Astrocyte (in vitro differentiated cells and primary cell): ENCODE measurements at regions not wholly inside any gene's neighbourhood (a gene's known extent, or its start where the extent isn't known, plus 50 kb on each side); places are given as distances from the start of the nearest gene placed in this dataset.

Source experiments
- DNase-seq: peaks from one replicate; pipeline ENCODE4 v3.0.0-alpha.2; 2010; ENCODE audit warnings: low read depth
- FAIRE-seq: peaks from 2 replicates; lab custom pipeline; 2011; peaks lifted over from hg19 to GRCh38; lab: Jason Lieb, UNC
- H2AFZ ChIP-seq: 2 replicates; pipeline ENCODE4 v1.6.0; 2012; ENCODE audit warnings: low read depth, low read length, inconsistent platforms
- H3K27ac ChIP-seq: 2 replicates; pipeline ENCODE4 v1.5.1; 2011; ENCODE audit warnings: low read depth, low read length, inconsistent platforms
- H3K27me3 ChIP-seq: 2 replicates; pipeline ENCODE4 v1.6.0; 2011; ENCODE audit warnings: low read length, inconsistent platforms; ENCODE audit not compliant: insufficient read depth
- H3K36me3 ChIP-seq: 2 replicates; pipeline ENCODE4 v1.5.1; 2011; ENCODE audit warnings: low read length, inconsistent platforms; ENCODE audit not compliant: insufficient read depth
- H3K4me1 ChIP-seq: 2 replicates; pipeline ENCODE4 v1.5.1; 2011; ENCODE audit warnings: low read length, inconsistent platforms; ENCODE audit not compliant: insufficient read depth
- H3K4me2 ChIP-seq: 2 replicates; pipeline ENCODE4 v1.6.0; 2012; ENCODE audit warnings: low read length, inconsistent platforms
- H3K4me3 ChIP-seq: 2 replicates; pipeline ENCODE4 v1.5.1; 2011; ENCODE audit warnings: low read depth, mild to moderate bottlenecking, low read length, inconsistent platforms; ENCODE audit not compliant: insufficient read depth
- H3K79me2 ChIP-seq: 2 replicates; pipeline ENCODE4 v1.6.0; 2012; ENCODE audit warnings: mild to moderate bottlenecking, low read length, inconsistent platforms; ENCODE audit not compliant: insufficient read depth
- H3K9ac ChIP-seq: 2 replicates; pipeline ENCODE4 v1.6.0; 2012; ENCODE audit warnings: mild to moderate bottlenecking, low read length, inconsistent platforms
- H3K9me3 ChIP-seq: 2 replicates; pipeline ENCODE4 v1.5.1; 2012; ENCODE audit warnings: low read depth, mild to moderate bottlenecking, low read length, inconsistent platforms; ENCODE audit not compliant: insufficient read depth
- H4K20me1 ChIP-seq: 2 replicates; pipeline ENCODE4 v1.6.0; 2012; ENCODE audit warnings: low read length, inconsistent platforms; ENCODE audit not compliant: insufficient read depth
- H3K27ac Mint-ChIP-seq: one replicate; pipeline ENCODE4 v1.8.0; 2021; ENCODE audit warnings: mild to moderate bottlenecking, mixed read lengths; ENCODE audit not compliant: unreplicated experiment
- H3K27me3 Mint-ChIP-seq: one replicate; pipeline ENCODE4 v1.8.0; 2021; ENCODE audit warnings: low read depth, mixed read lengths; ENCODE audit not compliant: unreplicated experiment
- H3K36me3 Mint-ChIP-seq: one replicate; pipeline ENCODE4 v1.8.0; 2021; ENCODE audit warnings: low read depth, mixed read lengths; ENCODE audit not compliant: unreplicated experiment
- H3K4me1 Mint-ChIP-seq: one replicate; pipeline ENCODE4 v1.8.0; 2021; ENCODE audit warnings: low read depth, mixed read lengths; ENCODE audit not compliant: unreplicated experiment
- H3K4me3 Mint-ChIP-seq: one replicate; pipeline ENCODE4 v1.8.0; 2021; ENCODE audit warnings: mild to moderate bottlenecking, moderate library complexity, mixed read lengths; ENCODE audit not compliant: unreplicated experiment
- H3K9me3 Mint-ChIP-seq: one replicate; pipeline ENCODE4 v1.8.0; 2021; ENCODE audit warnings: mild to moderate bottlenecking, mixed read lengths; ENCODE audit not compliant: unreplicated experiment
- EZH2 ChIP-seq: IDR thresholded peaks from 2 replicates; pipeline ENCODE4 v1.6.1; 2012; ENCODE audit warnings: mild to moderate bottlenecking, low read length, inconsistent platforms; ENCODE audit not compliant: insufficient read depth
- TF ChIP-seq, protein P1 (sequence below): IDR thresholded peaks from 2 replicates; pipeline ENCODE4 v1.5.1; 2011; ENCODE audit warnings: low read depth, mild to moderate bottlenecking, inconsistent platforms, low read length, moderate library complexity; ENCODE audit not compliant: insufficient read depth

DNA sequence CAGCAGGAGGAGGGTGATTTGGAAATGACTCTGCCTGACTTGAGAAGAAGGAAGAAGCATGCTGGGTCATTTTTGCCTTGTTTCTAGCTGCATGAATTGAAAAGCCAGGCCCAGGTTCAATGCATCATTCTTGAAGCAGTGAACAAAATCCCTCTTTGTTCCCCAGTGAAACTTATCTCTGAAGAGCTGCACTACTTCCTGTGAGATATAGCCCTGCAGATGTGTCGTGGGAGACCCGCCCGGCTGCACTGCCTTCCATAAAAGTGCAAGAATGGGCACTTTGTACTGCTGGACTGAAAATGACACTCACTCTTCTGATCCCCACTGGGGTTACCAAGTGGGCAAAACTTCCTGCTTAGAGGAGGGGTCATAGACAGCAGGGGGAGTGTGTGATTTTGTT is 249.2 kb upstream of the NFIA start:
- FAIRE-seq (no peak), DNase-seq (no peak)
- peaks cover 18% of the 10 kb centered on the region for H3K4me1 Mint-ChIP-seq
- TF ChIP-seq, protein P1, sequence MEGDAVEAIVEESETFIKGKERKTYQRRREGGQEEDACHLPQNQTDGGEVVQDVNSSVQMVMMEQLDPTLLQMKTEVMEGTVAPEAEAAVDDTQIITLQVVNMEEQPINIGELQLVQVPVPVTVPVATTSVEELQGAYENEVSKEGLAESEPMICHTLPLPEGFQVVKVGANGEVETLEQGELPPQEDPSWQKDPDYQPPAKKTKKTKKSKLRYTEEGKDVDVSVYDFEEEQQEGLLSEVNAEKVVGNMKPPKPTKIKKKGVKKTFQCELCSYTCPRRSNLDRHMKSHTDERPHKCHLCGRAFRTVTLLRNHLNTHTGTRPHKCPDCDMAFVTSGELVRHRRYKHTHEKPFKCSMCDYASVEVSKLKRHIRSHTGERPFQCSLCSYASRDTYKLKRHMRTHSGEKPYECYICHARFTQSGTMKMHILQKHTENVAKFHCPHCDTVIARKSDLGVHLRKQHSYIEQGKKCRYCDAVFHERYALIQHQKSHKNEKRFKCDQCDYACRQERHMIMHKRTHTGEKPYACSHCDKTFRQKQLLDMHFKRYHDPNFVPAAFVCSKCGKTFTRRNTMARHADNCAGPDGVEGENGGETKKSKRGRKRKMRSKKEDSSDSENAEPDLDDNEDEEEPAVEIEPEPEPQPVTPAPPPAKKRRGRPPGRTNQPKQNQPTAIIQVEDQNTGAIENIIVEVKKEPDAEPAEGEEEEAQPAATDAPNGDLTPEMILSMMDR = no peak
- TF ChIP-seq EZH2 = no peak
- Histone ChIP-seq H3K4me1 (no peaks in the 10 kb centered on the region), H3K27ac (no peak overlapping the region), H3K4me3 (no peak overlapping the region), H3K4me2 (no peak overlapping the region), H3K27me3 (no peaks in the 10 kb centered on the region), H2AFZ (no peak overlapping the region), H3K36me3 (no peaks in the 10 kb centered on the region), H3K79me2 (no peaks in the 10 kb centered on the region), H3K9ac (no peak overlapping the region), H3K9me3 (no peaks in the 10 kb centered on the region), H4K20me1 (no peaks in the 10 kb centered on the region)
- H3K36me3 Mint-ChIP-seq = no peaks in the 10 kb centered on the region
- H3K9me3 Mint-ChIP-seq = no peaks in the 10 kb centered on the region
- H3K27ac Mint-ChIP-seq = no peak overlapping the region
- no peak overlapping the region for H3K4me3 Mint-ChIP-seq
- peaks cover 8% of the 10 kb centered on the region for H3K27me3 Mint-ChIP-seq

- no peaks in the 10 kb centered on the region for H3K9me3 Mint-ChIP-seq
- Histone ChIP-seq H3K9ac (no peak overlapping the region), H3K9me3 (no peaks in the 10 kb centered on the region), H3K4me3 (no peak overlapping the region), H3K4me1 (no peaks in the 10 kb centered on the region), H3K36me3 (no peaks in the 10 kb centered on the region), H2AFZ (no peak overlapping the region), H3K27ac (no peak overlapping the region), H3K79me2 (no peaks in the 10 kb centered on the region), H3K27me3 (no peaks in the 10 kb centered on the region), H4K20me1 (no peaks in the 10 kb centered on the region), H3K4me2 (no peak overlapping the region)
- no peaks in the 10 kb centered on the region for H3K36me3 Mint-ChIP-seq
- H3K4me3 Mint-ChIP-seq = no peak overlapping the region
- H3K27me3 Mint-ChIP-seq = peaks cover 7% of the 10 kb centered on the region
- FAIRE-seq (no peak), DNase-seq (no peak)
- TF ChIP-seq EZH2 = no peak
- TF ChIP-seq, protein P1 = no peak
- peaks cover 18% of the 10 kb centered on the region for H3K4me1 Mint-ChIP-seq
- H3K27ac Mint-ChIP-seq = no peak overlapping the region
These were observed 250.0 kb upstream of the NFIA start for GRCh38 chr1:60832367-60832766.

GRCh38 chr1:60831780-60832179 is 250.6 kb upstream of the NFIA start:
- H3K4me1 Mint-ChIP-seq = peaks cover 18% of the 10 kb centered on the region

More at GRCh38 chr1:60831780-60832179, 250.6 kb upstream of the NFIA start:
- no peaks in the 10 kb centered on the region for H3K79me2 ChIP-seq
- no peaks in the 10 kb centered on the region for H3K4me1 ChIP-seq
- H3K36me3 ChIP-seq = no peaks in the 10 kb centered on the region
- H3K27ac ChIP-seq = no peak overlapping the region
- H3K4me3 ChIP-seq = no peak overlapping the region
- FAIRE-seq (no peak), DNase-seq (no peak)
- H3K27ac Mint-ChIP-seq = no peak overlapping the region
- TF ChIP-seq, protein P1 = no peak
- TF ChIP-seq EZH2 = no peak
- H3K36me3 Mint-ChIP-seq = no peaks in the 10 kb centered on the region
- no peak overlapping the region for H2AFZ ChIP-seq
- H3K9ac ChIP-seq = no peak overlapping the region
- no peak overlapping the region for H3K4me3 Mint-ChIP-seq
- H4K20me1 ChIP-seq = no peaks in the 10 kb centered on the region
- no peaks in the 10 kb centered on the region for H3K9me3 ChIP-seq
- H3K9me3 Mint-ChIP-seq = no peaks in the 10 kb centered on the region
- no peak overlapping the region for H3K4me2 ChIP-seq
- H3K27me3 ChIP-seq = no peaks in the 10 kb centered on the region
- peaks cover 5% of the 10 kb centered on the region for H3K27me3 Mint-ChIP-seq
